ENCODE measurements at regions not wholly inside any gene's neighbourhood (a gene's known extent, or its start where the extent isn't known, plus 50 kb on each side); places are given as distances from the start of the nearest gene placed in this dataset.
"Not testable (repeated sequence)": the region's sequence is repeated elsewhere in the genome, so short reads cannot be mapped to it uniquely, and the experiment has no call there.

DNA sequence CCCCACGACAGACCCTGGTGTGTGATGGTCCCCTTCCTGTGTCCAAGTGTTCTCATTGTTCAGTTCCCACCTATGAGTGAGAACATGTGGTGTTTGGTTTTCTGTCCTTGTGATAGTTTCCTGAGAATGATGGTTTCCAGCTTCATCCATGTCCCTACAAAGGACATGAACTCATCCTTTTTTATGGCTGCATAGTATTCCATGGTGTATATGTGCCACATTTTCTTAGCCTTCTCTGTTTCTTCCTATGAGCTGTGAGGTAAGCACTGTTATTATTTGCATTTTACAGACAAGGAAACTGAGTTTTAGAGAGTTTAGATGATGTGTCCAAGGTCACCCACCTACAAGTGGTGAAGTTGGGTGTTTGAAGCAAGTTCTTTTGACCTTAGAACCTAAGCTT, 51.1 kb upstream of the BNC1 start:
- not testable (repeated sequence) for TF ChIP-seq HDGF (IDR thresholded peaks at IDR 0.05; ENCODE audit: borderline replicate concordance); L3MBTL2 (conservative IDR thresholded peaks at IDR 0.05); SUZ12 (IDR thresholded peaks at IDR 0.05); FOXA1 (IDR thresholded peaks at IDR 0.05); CTBP1 (IDR thresholded peaks at IDR 0.05; ENCODE audit: borderline replicate concordance); SP1 (IDR thresholded peaks at IDR 0.05); BHLHE40 (IDR thresholded peaks at IDR 0.05; ENCODE audit: borderline replicate concordance); TARDBP (IDR thresholded peaks at IDR 0.05)
- TF ChIP-seq, protein P1, sequence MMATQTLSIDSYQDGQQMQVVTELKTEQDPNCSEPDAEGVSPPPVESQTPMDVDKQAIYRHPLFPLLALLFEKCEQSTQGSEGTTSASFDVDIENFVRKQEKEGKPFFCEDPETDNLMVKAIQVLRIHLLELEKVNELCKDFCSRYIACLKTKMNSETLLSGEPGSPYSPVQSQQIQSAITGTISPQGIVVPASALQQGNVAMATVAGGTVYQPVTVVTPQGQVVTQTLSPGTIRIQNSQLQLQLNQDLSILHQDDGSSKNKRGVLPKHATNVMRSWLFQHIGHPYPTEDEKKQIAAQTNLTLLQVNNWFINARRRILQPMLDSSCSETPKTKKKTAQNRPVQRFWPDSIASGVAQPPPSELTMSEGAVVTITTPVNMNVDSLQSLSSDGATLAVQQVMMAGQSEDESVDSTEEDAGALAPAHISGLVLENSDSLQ (IDR thresholded peaks at IDR 0.05) = not testable (repeated sequence)
